MM.1S (cell line): ENCODE measurements at regions not wholly inside any gene's neighbourhood (a gene's known extent, or its start where the extent isn't known, plus 50 kb on each side); places are given as distances from the start of the nearest gene placed in this dataset.

ENCODE experiments used
- CTCF ChIP-seq: fragments of 300-600 bp; sonication (generic); IDR thresholded peaks from 2 replicates; pipeline ENCODE4 v1.5.1; 2016; ENCODE audit warnings: antibody characterized with exemption, low read length, mixed read lengths
- EZH2 ChIP-seq: fragments of 300-600 bp; sonication (generic); optimal IDR thresholded peaks from 2 replicates; pipeline ENCODE3; 2017; ENCODE audit warnings: low read depth, mild to moderate bottlenecking, antibody characterized with exemption, low read length, mixed read lengths

DNA sequence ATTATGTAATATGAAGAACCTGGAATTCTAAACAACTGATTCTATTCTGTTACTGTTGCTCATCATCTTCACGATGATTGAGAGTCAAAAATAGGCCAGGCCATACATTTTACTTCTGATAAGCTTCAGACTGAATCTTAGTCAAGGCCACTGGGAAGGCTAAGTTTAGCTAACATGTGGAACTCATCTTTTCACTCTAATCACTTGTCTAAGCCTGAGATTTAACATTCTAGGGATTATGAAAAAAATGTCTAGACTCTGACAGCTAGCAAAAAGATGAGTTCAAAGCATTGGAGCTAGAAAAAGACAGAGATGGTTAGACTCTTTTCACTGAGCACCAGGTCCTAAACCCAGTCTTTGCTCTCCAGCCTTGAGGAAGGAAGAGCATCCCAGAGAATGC lies 656.2 kb upstream of the IGFBP7 start:
- TF ChIP-seq EZH2 (no peak), CTCF (no peak)
